SK-N-SH (cell line): ENCODE measurements at regions not wholly inside any gene's neighbourhood (a gene's known extent, or its start where the extent isn't known, plus 50 kb on each side); places are given as distances from the start of the nearest gene placed in this dataset.

Source experiments
- CTCF ChIA-PET: fragments of 300-600, 350-600 bp; formaldehyde crosslinking; extraction: SDS; loops from one replicate; lab custom pipeline; 2021; lab: Yijun Ruan, JAX
- POLR2A ChIA-PET: fragments of 350-600 bp; sonication (Branson Sonifier 250); formaldehyde crosslinking; extraction: SDS; loops from one replicate; lab custom pipeline; 2020; ENCODE audit warnings: antibody characterized with exemption, inconsistent platforms; lab: Yijun Ruan, JAX
- DNase-seq: peaks from one replicate; pipeline ENCODE4 v3.0.0; 2012
- H2AFZ ChIP-seq: fragments of 200-600 bp; sonication (generic); 2 replicates; pipeline ENCODE4 v1.8.1; 2016; ENCODE audit warnings: antibody characterized with exemption, mild to moderate bottlenecking, low read depth
- H3F3A ChIP-seq: fragments of 200-600 bp; sonication (generic); replicated peaks from 2 replicates; pipeline ENCODE3; 2016; ENCODE audit warnings: antibody characterized with exemption, mild to moderate bottlenecking; ENCODE audit not compliant: insufficient read depth
- H3K27ac ChIP-seq, 2 experiments: fragments of 200-500 bp in 1 of 2; fragments of 200-600 bp in 1 of 2; sonication (Bioruptor generic) in 1 of 2; sonication (generic), shearing (Covaris generic) in 1 of 2; 2 replicates each; pipeline versions ENCODE4 v1.5.1 to v1.6.1; 2014 to 2016; ENCODE audit warnings: low read depth in 2 of 2, inconsistent platforms in 1 of 2, low read length in 1 of 2, mild to moderate bottlenecking in 1 of 2, mixed read lengths in 1 of 2
- H3K27me3 ChIP-seq: fragments of 200-600 bp; sonication (generic), shearing (Covaris generic); 2 replicates; pipeline ENCODE4 v1.6.1; 2016; ENCODE audit warnings: mixed run types; ENCODE audit not compliant: insufficient read depth
- H3K36me3 ChIP-seq, 2 experiments: fragments of 200-500 bp in 1 of 2; fragments of 200-600 bp in 1 of 2; sonication (Bioruptor generic) in 1 of 2; sonication (generic) in 1 of 2; replicated peaks in 1 of 2; 2 replicates each; pipeline versions ENCODE3 to v1.5.1; 2014 to 2016; ENCODE audit warnings: low read length in 1 of 2, mild to moderate bottlenecking in 1 of 2; ENCODE audit not compliant: insufficient read depth in 2 of 2, control insufficient read depth in 1 of 2
- H3K4me1 ChIP-seq, 2 experiments: fragments of 200-500 bp in 1 of 2; fragments of 200-600 bp in 1 of 2; sonication (Bioruptor generic) in 1 of 2; sonication (generic), shearing (Covaris generic) in 1 of 2; 2 replicates each; pipeline versions ENCODE4 v1.5.1 to v1.6.1; 2014 to 2016; ENCODE audit warnings: low read depth in 1 of 2, low read length in 1 of 2, mixed run types in 1 of 2; ENCODE audit not compliant: insufficient read depth in 2 of 2, control insufficient read depth in 1 of 2
- H3K4me2 ChIP-seq: fragments of 200-600 bp; sonication (generic), shearing (Covaris generic); 2 replicates; pipeline ENCODE4 v1.6.1; 2017; ENCODE audit warnings: mixed run types
- H3K4me3 ChIP-seq, 2 experiments: fragments of 200-500 bp in 1 of 2; fragments of 200-600 bp in 1 of 2; sonication (Bioruptor generic) in 1 of 2; sonication (generic), shearing (Covaris generic) in 1 of 2; 2 replicates each; pipeline versions ENCODE4 v1.5.1 to v1.8.1; 2014 to 2016; ENCODE audit warnings: low read depth in 2 of 2, inconsistent platforms in 1 of 2, low read length in 1 of 2, mild to moderate bottlenecking in 1 of 2, mixed read lengths in 1 of 2, moderate library complexity in 1 of 2
- H3K79me2 ChIP-seq: fragments of 200-600 bp; sonication (generic); 2 replicates; pipeline ENCODE4 v1.8.1; 2017; ENCODE audit warnings: mild to moderate bottlenecking; ENCODE audit not compliant: insufficient read depth
- H3K9ac ChIP-seq: fragments of 200-600 bp; sonication (generic); 2 replicates; pipeline ENCODE4 v1.6.1; 2017; ENCODE audit warnings: mixed run types
- H3K9me2 ChIP-seq: fragments of 200-600 bp; sonication (generic); 2 replicates; pipeline ENCODE4 v1.6.1; 2017; ENCODE audit warnings: mixed run types
- H3K9me3 ChIP-seq: fragments of 200-600 bp; sonication (generic); 2 replicates; pipeline ENCODE4 v1.6.1; 2017; ENCODE audit warnings: mixed run types, mild to moderate bottlenecking, moderate library complexity
- H4K20me1 ChIP-seq: fragments of 200-600 bp; sonication (generic); 2 replicates; pipeline ENCODE4 v1.6.1; 2017; ENCODE audit warnings: mild to moderate bottlenecking, mixed run types; ENCODE audit not compliant: insufficient read depth
- ELF1 ChIP-seq: IDR thresholded peaks from 2 replicates; pipeline ENCODE4 v1.4.0; 2012
- EP300 ChIP-seq, 2 experiments: IDR thresholded peaks; 2 replicates each; pipeline versions ENCODE4 v1.4.0 to v1.6.1; 2012; ENCODE audit warnings: borderline replicate concordance in 1 of 2, low read depth in 1 of 2, low read length in 1 of 2
- EZH2phosphoT487 ChIP-seq: fragments of 200-600 bp; sonication (generic); IDR thresholded peaks from 2 replicates; pipeline ENCODE4 v1.6.1; 2017; ENCODE audit warnings: low read depth, mixed run types, mild to moderate bottlenecking, antibody characterized with exemption, moderate library complexity, borderline replicate concordance
- FOSL2 ChIP-seq: IDR thresholded peaks from 2 replicates; pipeline ENCODE4 v1.4.0; 2012; ENCODE audit warnings: low read depth, mild to moderate bottlenecking, moderate library complexity, borderline replicate concordance
- FOXM1 ChIP-seq: IDR thresholded peaks from 2 replicates; pipeline ENCODE4 v1.4.0; 2012; ENCODE audit warnings: low read depth, mild to moderate bottlenecking
- GABPA ChIP-seq: IDR thresholded peaks from 2 replicates; pipeline ENCODE4 v1.4.0; 2012; ENCODE audit warnings: low read depth, mild to moderate bottlenecking
- MAX ChIP-seq: IDR thresholded peaks from 2 replicates; pipeline ENCODE4 v1.4.0; 2012; ENCODE audit warnings: low read depth
- MEF2A ChIP-seq: IDR thresholded peaks from 2 replicates; pipeline ENCODE4 v1.4.0; 2012; ENCODE audit warnings: low read depth, borderline replicate concordance
- MXI1 ChIP-seq: IDR thresholded peaks from 2 replicates; pipeline ENCODE4 v1.6.1; 2012; ENCODE audit warnings: mild to moderate bottlenecking, low read depth, low read length, improper control_type of control experiment
- NRF1 ChIP-seq: IDR thresholded peaks from 2 replicates; pipeline ENCODE4 v1.6.1; 2012; ENCODE audit warnings: low read depth, mild to moderate bottlenecking, low read length
- PBX3 ChIP-seq: IDR thresholded peaks from 2 replicates; pipeline ENCODE4; 2012
- RAD21 ChIP-seq: IDR thresholded peaks from 2 replicates; pipeline ENCODE4 v1.6.1; 2012; ENCODE audit warnings: mild to moderate bottlenecking, low read length
- RFX5 ChIP-seq: IDR thresholded peaks from 2 replicates; pipeline ENCODE4 v1.6.1; 2012; ENCODE audit warnings: mild to moderate bottlenecking, improper control_type of control experiment, low read length
- RXRA ChIP-seq: IDR thresholded peaks from 2 replicates; pipeline ENCODE4 v1.4.0; 2012; ENCODE audit warnings: low read depth, mild to moderate bottlenecking, borderline replicate concordance
- SIN3A ChIP-seq: IDR thresholded peaks from 2 replicates; pipeline ENCODE4 v1.6.1; 2012; ENCODE audit warnings: low read depth, mild to moderate bottlenecking, low read length, moderate library complexity, borderline replicate concordance
- TCF12 ChIP-seq: IDR thresholded peaks from 2 replicates; pipeline ENCODE4 v1.4.0; 2012
- TEAD4 ChIP-seq: IDR thresholded peaks from 2 replicates; pipeline ENCODE4 v1.4.0; 2012; ENCODE audit warnings: mild to moderate bottlenecking, borderline replicate concordance; ENCODE audit not compliant: insufficient read depth
- ZBTB33 ChIP-seq: IDR thresholded peaks from 2 replicates; pipeline ENCODE4 v1.4.0; 2012; ENCODE audit warnings: low read depth, borderline replicate concordance
- WGBS: methylation state at CpG from one replicate; pipeline ENCODE4 v1.1.6; 2017; ENCODE audit warnings: low lambda C conversion rate; 5-methylcytosine and 5-hydroxymethylcytosine counted together

DNA sequence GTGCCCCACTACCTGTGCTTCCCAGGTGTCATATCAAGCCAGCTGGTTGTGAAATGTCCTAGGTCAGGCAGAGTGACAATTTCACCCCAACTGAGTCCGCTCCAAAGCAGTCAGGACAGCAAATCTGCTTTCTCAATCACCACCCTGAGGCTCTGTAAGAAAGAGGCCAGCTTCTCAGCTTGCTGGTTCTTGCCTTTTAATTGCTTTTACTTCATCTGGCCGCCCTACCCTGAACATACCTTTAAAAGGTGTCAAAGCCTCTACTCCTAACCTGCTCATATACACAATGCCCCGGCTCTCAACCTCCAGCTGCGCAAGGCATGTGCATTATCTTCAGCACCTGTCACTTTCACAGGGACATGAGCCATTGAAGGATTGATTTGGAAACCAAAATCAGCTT lies 581.6 kb downstream of the NPHP4 start:
- no peaks in the 10 kb centered on the region for H3K27me3 ChIP-seq
- POLR2A ChIA-PET, result no interaction called here
- no peaks in the 10 kb centered on the region for H3F3A ChIP-seq
- CTCF ChIA-PET, result interaction anchor here (1.8 kb wide), 1 partner anchor 104 kb away, joined by 5 read pairs; no protein-coding TSS in a partner anchor
- no peak for TF ChIP-seq ZBTB33
- TF ChIP-seq TCF12, result no peak
- TF ChIP-seq PBX3, result no peak
- no peak for TF ChIP-seq EP300 (IDR thresholded peaks at IDR 0.05; ENCODE audit: borderline replicate concordance in 1 of 2, low read depth in 1 of 2, low read length in 1 of 2)
- TF ChIP-seq RFX5, result no peak
- TF ChIP-seq NRF1, result no peak
- TF ChIP-seq MEF2A, result no peak
- TF ChIP-seq RAD21, result no peak
- TF ChIP-seq SIN3A, result no peak
- no peak for TF ChIP-seq RXRA
- TF ChIP-seq FOXM1, result no peak
- no peak for TF ChIP-seq ELF1
- no peak for TF ChIP-seq MXI1
- TF ChIP-seq MAX, result no peak
- TF ChIP-seq TEAD4, result no peak
- no peak for TF ChIP-seq FOSL2
- no peak for TF ChIP-seq GABPA
- H2AFZ ChIP-seq, result no peak overlapping the region
- H3K9me2 ChIP-seq, result no peaks in the 10 kb centered on the region
- H3K9me3 ChIP-seq, result no peaks in the 10 kb centered on the region
- WGBS, result 20% methylated on average over 3 of the region's 4 CpGs
- H3K9ac ChIP-seq, result no peak overlapping the region
- no peaks in the 10 kb centered on the region for H3K79me2 ChIP-seq
- no peak overlapping the region for H3K27ac ChIP-seq
- DNase-seq, result no peak
- no peaks in the 10 kb centered on the region for H4K20me1 ChIP-seq
- H3K4me3 ChIP-seq, result no peak overlapping the region
- H3K36me3 ChIP-seq, result no peaks in the 10 kb centered on the region
- H3K4me1 ChIP-seq, result peaks cover 0 to 4% of the 10 kb centered on the region in 2 experiments; a peak in 1 of 4 replicates
- no peak overlapping the region for H3K4me2 ChIP-seq

DNA sequence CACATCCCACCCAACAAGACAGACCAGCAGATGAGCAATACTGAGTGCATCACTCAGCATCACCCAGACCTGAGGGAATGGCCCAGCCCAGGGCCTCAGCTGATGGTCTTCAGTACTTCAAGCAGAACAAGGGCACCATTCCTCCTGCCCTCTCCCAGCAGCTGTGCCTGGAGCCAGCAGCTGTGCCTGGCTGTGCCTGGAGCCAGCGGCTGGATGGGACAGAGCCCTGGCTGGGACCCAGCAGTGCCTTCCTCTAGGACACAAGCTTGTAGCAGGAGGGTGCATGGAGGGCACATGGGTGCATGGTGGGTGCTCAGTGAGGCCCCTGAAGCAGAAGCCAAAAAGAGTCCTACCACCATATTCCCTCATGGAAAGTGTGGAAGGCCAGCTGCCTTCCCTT lies 583.8 kb downstream of the NPHP4 start:
- WGBS, result no CpG with 5 or more reads among the region's 1 CpG
- no peak overlapping the region for H2AFZ ChIP-seq
- H3K27ac ChIP-seq, result no peak overlapping the region
- no peak overlapping the region for H3K9ac ChIP-seq
- POLR2A ChIA-PET, result no interaction called here
- peaks cover 0 to 4% of the 10 kb centered on the region in 2 experiments; a peak in 1 of 4 replicates for H3K4me1 ChIP-seq
- no peaks in the 10 kb centered on the region for H3K79me2 ChIP-seq
- no peaks in the 10 kb centered on the region for H3F3A ChIP-seq
- H3K36me3 ChIP-seq, result no peaks in the 10 kb centered on the region
- H3K4me2 ChIP-seq, result no peak overlapping the region
- H4K20me1 ChIP-seq, result no peaks in the 10 kb centered on the region
- no peaks in the 10 kb centered on the region for H3K9me2 ChIP-seq
- no peak overlapping the region for H3K4me3 ChIP-seq
- H3K9me3 ChIP-seq, result no peaks in the 10 kb centered on the region
- DNase-seq, result no peak
- TF ChIP-seq ZBTB33 (no peak), NRF1 (no peak), PBX3 (no peak), EZH2phosphoT487 (no peak)
- TF ChIP-seq, all 33 proteins: peak for 0
- H3K27me3 ChIP-seq, result no peaks in the 10 kb centered on the region
- CTCF ChIA-PET, result interaction anchor here (1.1 kb wide), 1 partner anchor 13 kb away, joined by 3 read pairs; no protein-coding TSS in a partner anchor
